GM12878 (cell line): ENCODE measurements at regions not wholly inside any gene's neighbourhood (a gene's known extent, or its start where the extent isn't known, plus 50 kb on each side); places are given as distances from the start of the nearest gene placed in this dataset.

Experiments
- ATAC-seq: fragments of 200-7000 bp; cut with Tn5 transposase; 3 replicates; pipeline ENCODE4 v1.9.1; 2020; ENCODE audit warnings: mild to moderate bottlenecking, moderate library complexity
- BruUV-seq: library from RNA; stranded (reverse); fragments of 400-500 nt; replicated peaks from 2 replicates; lab custom pipeline; 2021; lab: Mats Ljungman, UMichigan
- CTCF ChIA-PET: fragments of 300-600 bp; sonication (Branson Sonifier 250); formaldehyde crosslinking; extraction: SDS; loops from one replicate; lab custom pipeline; 2021; ENCODE audit warnings: inconsistent platforms; lab: Yijun Ruan, JAX
- POLR2A ChIA-PET: fragments of 350-600 bp; formaldehyde crosslinking; extraction: SDS; loops from one replicate; lab custom pipeline; 2021; ENCODE audit warnings: inconsistent platforms; lab: Charles Lee
- RAD21 ChIA-PET: fragments of 300-600 bp; sonication (Branson Sonifier 250); formaldehyde crosslinking; loops from one replicate; lab custom pipeline; 2023; ENCODE audit warnings: antibody characterized with exemption; ENCODE audit not compliant: unreplicated experiment; lab: Charles Lee
- SMC1A ChIA-PET: fragments of 300-600 bp; sonication (Branson Sonifier 250); formaldehyde crosslinking; loops from one replicate; lab custom pipeline; 2023; ENCODE audit not compliant: unreplicated experiment, uncharacterized antibody; lab: Charles Lee
- DNase-seq: peaks from one replicate; pipeline ENCODE4 v3.0.0-alpha.2; 2011; ENCODE audit warnings: low read depth, low spot score
- FAIRE-seq: peaks from 3 replicates; lab custom pipeline; 2011; peaks lifted over from hg19 to GRCh38; lab: Jason Lieb, UNC
- H2AFZ ChIP-seq: 2 replicates; pipeline ENCODE4 v1.6.0; 2011; ENCODE audit warnings: low read depth, low read length, control low read depth; ENCODE audit not compliant: control insufficient read depth
- H3K27ac ChIP-seq: 2 replicates; pipeline ENCODE4 v1.5.1; 2011; ENCODE audit warnings: control low read depth; ENCODE audit not compliant: control insufficient read depth, insufficient read depth
- H3K27me3 ChIP-seq, 2 experiments: replicated peaks in 1 of 2; 2 replicates each; pipeline versions ENCODE4 v1.6.0 to v1.6.1; 2011; ENCODE audit warnings: low read length in 1 of 2; ENCODE audit not compliant: control insufficient read depth in 2 of 2, insufficient read depth in 2 of 2
- H3K36me3 ChIP-seq, 2 experiments: 2 replicates each; pipeline ENCODE4 v1.5.1; 2011; ENCODE audit warnings: low read length in 1 of 2; ENCODE audit not compliant: control insufficient read depth in 2 of 2, insufficient read depth in 2 of 2
- H3K4me1 ChIP-seq: 2 replicates; pipeline ENCODE4 v1.6.1; 2011; ENCODE audit warnings: mild to moderate bottlenecking, low read length, moderate library complexity, mixed read lengths; ENCODE audit not compliant: control insufficient read depth, insufficient read depth
- H3K4me2 ChIP-seq: 2 replicates; pipeline ENCODE4 v1.6.0; 2011; ENCODE audit warnings: control low read depth; ENCODE audit not compliant: control insufficient read depth, insufficient read depth
- H3K4me3 ChIP-seq: fragments of 200-600 bp; sonication (generic); 2 replicates; pipeline ENCODE4 v1.5.1; 2016
- H3K79me2 ChIP-seq: 2 replicates; pipeline ENCODE4 v1.6.0; 2011; ENCODE audit warnings: low read length; ENCODE audit not compliant: control insufficient read depth, insufficient read depth
- H3K9ac ChIP-seq: 2 replicates; pipeline ENCODE4 v1.8.0; 2011; ENCODE audit warnings: low read length, control low read depth, mixed read lengths; ENCODE audit not compliant: control insufficient read depth, insufficient read depth
- H3K9me3 ChIP-seq: replicated peaks from 3 replicates; pipeline ENCODE4 v1.5.1; 2011; ENCODE audit warnings: mild to moderate bottlenecking, low read length; ENCODE audit not compliant: control insufficient read depth, insufficient read depth
- H4K20me1 ChIP-seq: 2 replicates; pipeline ENCODE4 v1.6.0; 2011; ENCODE audit not compliant: control insufficient read depth, insufficient read depth
- ATF7 ChIP-seq: fragments of 450-650 bp; IDR thresholded peaks from 2 replicates; pipeline ENCODE4 v1.6.1; 2016; ENCODE audit warnings: low read depth, mild to moderate bottlenecking
- CBX3 ChIP-seq: fragments of 200-600 bp; sonication (generic); IDR thresholded peaks from 2 replicates; pipeline ENCODE4 v1.6.1; 2016; ENCODE audit warnings: low read depth, borderline replicate concordance
- CREB1 ChIP-seq: IDR thresholded peaks from 2 replicates; pipeline ENCODE4 v1.6.1; 2012; ENCODE audit warnings: low read depth, mild to moderate bottlenecking, inconsistent platforms
- ESRRA ChIP-seq: IDR thresholded peaks from 2 replicates; pipeline ENCODE4 v1.6.1; 2012; ENCODE audit warnings: mild to moderate bottlenecking, low read length, improper control_type of control experiment
- GATAD2B ChIP-seq: fragments of 450-650 bp; conservative IDR thresholded peaks from 2 replicates; pipeline ENCODE4 v1.6.1; 2017; ENCODE audit warnings: low read depth, mild to moderate bottlenecking, moderate library complexity
- HDAC2 ChIP-seq: fragments of 200-600 bp; sonication (generic); IDR thresholded peaks from 2 replicates; pipeline ENCODE4 v1.6.1; 2017
- IRF4 ChIP-seq: IDR thresholded peaks from 2 replicates; pipeline ENCODE4 v1.6.1; 2011; ENCODE audit warnings: low read depth, low read length
- POU2F2 ChIP-seq: IDR thresholded peaks from 3 replicates; pipeline ENCODE4 v1.6.1; 2011; ENCODE audit warnings: low read depth, mild to moderate bottlenecking, low read length, borderline replicate concordance
- RELA ChIP-seq: fragments of 450-650 bp; IDR thresholded peaks from 2 replicates; pipeline ENCODE4 v1.8.0; 2014; ENCODE audit warnings: borderline replicate concordance; ENCODE audit not compliant: partially characterized antibody
- SMC3 ChIP-seq: IDR thresholded peaks from 2 replicates; pipeline ENCODE4 v1.6.1; 2011; ENCODE audit warnings: low read length, improper control_type of control experiment, borderline replicate concordance
- ZNF217 ChIP-seq: fragments of 450-650 bp; IDR thresholded peaks from 2 replicates; pipeline ENCODE4 v1.6.1; 2017; ENCODE audit warnings: antibody characterized with exemption, mild to moderate bottlenecking
- ZNF384 ChIP-seq: IDR thresholded peaks from 2 replicates; pipeline ENCODE4 v1.6.1; 2012; ENCODE audit warnings: low read depth, mild to moderate bottlenecking, low read length, improper control_type of control experiment, borderline replicate concordance
- WGBS: methylation state at CpG from one replicate; pipeline ENCODE4 v1.1.6; 2016; ENCODE audit warnings: low lambda C conversion rate; ENCODE audit not compliant: insufficient replicate concordance, insufficient coverage; ENCODE audit errors: missing lambda C conversion rate; 5-methylcytosine and 5-hydroxymethylcytosine counted together
- in situ Hi-C: fragments of 300-500 bp; cut with MboI; formaldehyde crosslinking; loops from 9 replicates; pipeline ENCODE4 v1.14.3; 2018; ENCODE audit warnings: mixed read lengths
- intact Hi-C: fragments of 100-400 bp; cut with micrococcal nuclease; formaldehyde crosslinking; loops from one replicate; pipeline ENCODE4 v1.14.2; 2022; ENCODE audit not compliant: unreplicated experiment
- TF ChIP-seq, protein P1 (sequence below): IDR thresholded peaks from 2 replicates; pipeline ENCODE4 v1.6.1; 2012; ENCODE audit warnings: low read length, inconsistent platforms
- TF ChIP-seq, protein P2 (sequence below): fragments of 450-650 bp; IDR thresholded peaks from 2 replicates; pipeline ENCODE4 v1.6.1; 2017; ENCODE audit warnings: mild to moderate bottlenecking, low read depth, inconsistent platforms; ENCODE audit not compliant: poor library complexity, severe bottlenecking

DNA sequence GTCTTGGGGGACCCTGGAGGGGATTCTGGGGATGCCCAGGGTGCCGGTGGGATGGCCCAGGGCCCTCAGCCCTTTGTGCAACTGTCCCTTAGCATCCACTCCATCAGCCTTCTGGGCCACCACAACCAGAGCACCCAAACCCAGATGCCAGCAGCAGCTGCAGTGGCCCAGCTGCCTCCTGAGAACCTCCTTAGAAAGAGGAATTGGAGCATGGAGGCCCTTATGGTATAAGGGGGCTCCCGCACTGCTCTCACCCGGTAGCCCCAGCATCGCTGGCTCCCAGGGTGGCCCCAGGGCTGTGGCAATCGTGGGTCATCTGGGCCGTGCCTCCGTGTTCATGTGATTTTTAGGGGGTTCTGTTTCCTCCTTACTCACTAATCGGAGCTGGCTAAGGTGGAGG, 463.3 kb downstream of the ICE1 start:
- BruUV-seq = no TSS peak
- TF ChIP-seq SMC3 (no peak), ZNF217 (no peak), CBX3 (no peak), ESRRA (no peak), ZNF384 (no peak), HDAC2 (no peak), ATF7 (no peak), CREB1 (no peak), POU2F2 (no peak), GATAD2B (no peak), RELA (no peak), IRF4 (no peak)
- TF ChIP-seq, protein P1, sequence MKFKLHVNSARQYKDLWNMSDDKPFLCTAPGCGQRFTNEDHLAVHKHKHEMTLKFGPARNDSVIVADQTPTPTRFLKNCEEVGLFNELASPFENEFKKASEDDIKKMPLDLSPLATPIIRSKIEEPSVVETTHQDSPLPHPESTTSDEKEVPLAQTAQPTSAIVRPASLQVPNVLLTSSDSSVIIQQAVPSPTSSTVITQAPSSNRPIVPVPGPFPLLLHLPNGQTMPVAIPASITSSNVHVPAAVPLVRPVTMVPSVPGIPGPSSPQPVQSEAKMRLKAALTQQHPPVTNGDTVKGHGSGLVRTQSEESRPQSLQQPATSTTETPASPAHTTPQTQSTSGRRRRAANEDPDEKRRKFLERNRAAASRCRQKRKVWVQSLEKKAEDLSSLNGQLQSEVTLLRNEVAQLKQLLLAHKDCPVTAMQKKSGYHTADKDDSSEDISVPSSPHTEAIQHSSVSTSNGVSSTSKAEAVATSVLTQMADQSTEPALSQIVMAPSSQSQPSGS = no peak
- TF ChIP-seq, protein P2, sequence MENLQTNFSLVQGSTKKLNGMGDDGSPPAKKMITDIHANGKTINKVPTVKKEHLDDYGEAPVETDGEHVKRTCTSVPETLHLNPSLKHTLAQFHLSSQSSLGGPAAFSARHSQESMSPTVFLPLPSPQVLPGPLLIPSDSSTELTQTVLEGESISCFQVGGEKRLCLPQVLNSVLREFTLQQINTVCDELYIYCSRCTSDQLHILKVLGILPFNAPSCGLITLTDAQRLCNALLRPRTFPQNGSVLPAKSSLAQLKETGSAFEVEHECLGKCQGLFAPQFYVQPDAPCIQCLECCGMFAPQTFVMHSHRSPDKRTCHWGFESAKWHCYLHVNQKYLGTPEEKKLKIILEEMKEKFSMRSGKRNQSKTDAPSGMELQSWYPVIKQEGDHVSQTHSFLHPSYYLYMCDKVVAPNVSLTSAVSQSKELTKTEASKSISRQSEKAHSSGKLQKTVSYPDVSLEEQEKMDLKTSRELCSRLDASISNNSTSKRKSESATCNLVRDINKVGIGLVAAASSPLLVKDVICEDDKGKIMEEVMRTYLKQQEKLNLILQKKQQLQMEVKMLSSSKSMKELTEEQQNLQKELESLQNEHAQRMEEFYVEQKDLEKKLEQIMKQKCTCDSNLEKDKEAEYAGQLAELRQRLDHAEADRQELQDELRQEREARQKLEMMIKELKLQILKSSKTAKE = no peak
- FAIRE-seq = no peak
- H3K4me3 ChIP-seq = no peak overlapping the region
- H3K9me3 ChIP-seq = no peaks in the 10 kb centered on the region; the same call in 2 of the 3 replicates
- no peak overlapping the region for H3K4me2 ChIP-seq
- CTCF ChIA-PET = no interaction called here
- H3K27ac ChIP-seq = no peak overlapping the region
- SMC1A ChIA-PET = interaction anchor here (0.8 to 1.6 kb wide), 2 partner anchors 210 to 389 kb away, joined by 3 to 5 read pairs; no protein-coding TSS in a partner anchor
- no peaks in the 10 kb centered on the region for H3K79me2 ChIP-seq
- intact Hi-C loops = loop anchor here (10.0 kb wide), 1 partner anchor 689 kb away; no protein-coding TSS in a partner anchor
- RAD21 ChIA-PET = no interaction called here
- ATAC-seq = no peak
- H3K9ac ChIP-seq = no peak overlapping the region
- 42% methylated on average over 8 of the region's 8 CpGs for WGBS
- no peak for DNase-seq
- no peaks in the 10 kb centered on the region for H3K36me3 ChIP-seq
- no peaks in the 10 kb centered on the region for H3K4me1 ChIP-seq
- H4K20me1 ChIP-seq = no peaks in the 10 kb centered on the region
- no peak overlapping the region for H2AFZ ChIP-seq
- no peaks in the 10 kb centered on the region; a peak in 1 of 4 replicates for H3K27me3 ChIP-seq
- POLR2A ChIA-PET = no interaction called here
- in situ Hi-C loops = no loop called here
